RWPE1 (cell line): ENCODE measurements at regions not wholly inside any gene's neighbourhood (a gene's known extent, or its start where the extent isn't known, plus 50 kb on each side); places are given as distances from the start of the nearest gene placed in this dataset.

Experiments used
- CTCF ChIA-PET: fragments of 350-600 bp; sonication (Branson Sonifier 250); formaldehyde crosslinking; extraction: SDS; loops from one replicate; lab custom pipeline; 2021; lab: Yijun Ruan, JAX
- POLR2A ChIA-PET: fragments of 400-600 bp; formaldehyde crosslinking; extraction: SDS; loops from one replicate; lab custom pipeline; 2020; ENCODE audit warnings: antibody characterized with exemption; ENCODE audit not compliant: low non-redundant PET; lab: Yijun Ruan, JAX
- DNase-seq: peaks from one replicate; pipeline ENCODE4 v3.0.0; 2012; ENCODE audit warnings: low spot score
- H3K27ac ChIP-seq: fragments of 450-650 bp; 2 replicates; pipeline ENCODE4 v1.5.1; 2017
- CTCF ChIP-seq: fragments of 450-650 bp; conservative IDR thresholded peaks from 2 replicates; pipeline ENCODE4 v1.5.1; 2017; ENCODE audit warnings: low read depth, mild to moderate bottlenecking

- ChIA-PET CTCF (no interaction called here), POLR2A (no interaction called here)
- no peak for TF ChIP-seq CTCF
- DNase-seq: no peak
- H3K27ac ChIP-seq: no peak overlapping the region
Observed at GRCh38 chr15:95479308-95479707, 851.2 kb upstream of the NR2F2 start.

- ChIA-PET CTCF (no interaction called here), POLR2A (no interaction called here)
- DNase-seq: no peak
- no peak for TF ChIP-seq CTCF
- no peak overlapping the region for H3K27ac ChIP-seq
Observed at GRCh38 chr15:95485367-95485766, 845.1 kb upstream of the NR2F2 start.

- CTCF ChIA-PET: no interaction called here
- DNase-seq: no peak
- no peak for TF ChIP-seq CTCF
Observed at GRCh38 chr15:95486224-95486623, 844.3 kb upstream of the NR2F2 start.

GRCh38 chr15:95489103-95489502 lies 841.4 kb upstream of the NR2F2 start:
- ChIA-PET CTCF (interaction anchor here (0.8 kb wide), 1 partner anchor 48 kb away, joined by 4 read pairs; no protein-coding TSS in a partner anchor), POLR2A (no interaction called here)
- H3K27ac ChIP-seq: no peak overlapping the region
- no peak for TF ChIP-seq CTCF
- DNase-seq: no peak

More at GRCh38 chr15:95486224-95486623, 844.3 kb upstream of the NR2F2 start:
- H3K27ac ChIP-seq: no peak overlapping the region
- POLR2A ChIA-PET: no interaction called here

GRCh38 chr15:95492388-95493070 lies 838.0 kb upstream of the NR2F2 start:
- ChIA-PET CTCF (interaction anchor here (0.6 kb wide), 1 partner anchor 1093 kb away, joined by 4 read pairs; no protein-coding TSS in a partner anchor), POLR2A (no interaction called here)
- no peak for TF ChIP-seq CTCF
- DNase-seq: peak; percentile 30
- no peak overlapping the region for H3K27ac ChIP-seq

- no peak for TF ChIP-seq CTCF
Observed at GRCh38 chr15:95494971-95495541, 835.4 kb upstream of the NR2F2 start.

More at GRCh38 chr15:95494971-95495541, 835.4 kb upstream of the NR2F2 start:
- POLR2A ChIA-PET: no interaction called here
- no peak for DNase-seq
- no peak overlapping the region for H3K27ac ChIP-seq
- CTCF ChIA-PET: no interaction called here
